ENCODE measurements at regions not wholly inside any gene's neighbourhood (a gene's known extent, or its start where the extent isn't known, plus 50 kb on each side); places are given as distances from the start of the nearest gene placed in this dataset.

DNA sequence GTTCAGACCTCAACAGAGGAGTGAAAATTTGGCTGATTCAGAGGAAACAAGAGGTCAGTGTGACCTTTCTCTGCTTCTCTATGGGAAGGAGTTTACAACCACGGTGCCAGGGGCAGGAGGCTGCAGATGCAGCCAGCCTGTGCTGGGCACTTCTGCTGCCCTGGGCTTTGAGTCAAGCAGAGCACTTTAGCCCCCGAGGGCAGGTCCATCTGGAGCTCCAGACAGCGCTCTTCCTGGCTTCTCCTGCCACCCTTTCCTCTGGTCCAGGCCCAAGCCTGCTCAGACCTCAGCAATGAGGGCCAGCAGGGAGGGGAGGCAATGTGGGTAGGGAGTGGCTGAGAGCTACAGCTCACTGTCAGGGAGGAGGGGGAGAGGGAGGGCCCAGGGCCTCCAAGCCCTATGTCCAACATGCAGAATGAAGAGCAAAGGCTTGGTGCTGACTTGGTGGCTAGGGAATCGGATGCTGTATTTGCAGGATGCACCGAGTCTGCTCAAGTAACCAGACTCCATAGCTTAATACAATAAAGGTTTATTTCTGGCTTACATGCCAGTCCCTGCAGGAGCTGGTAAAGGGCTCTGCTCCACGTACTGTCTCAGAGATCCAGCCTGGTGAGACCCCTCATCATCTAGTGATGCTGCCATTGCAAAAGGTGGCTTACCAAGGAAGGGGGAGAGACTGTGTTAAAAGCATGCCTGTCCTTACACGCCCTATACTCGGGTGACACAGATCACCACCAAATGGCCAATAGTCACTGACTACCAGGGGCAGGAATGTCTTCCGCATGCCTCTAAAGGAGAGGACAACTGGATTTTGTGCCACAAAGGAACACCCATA, 481.6 kb downstream of the RPS24 start:
- Histone ChIP-seq H3K36me3 (no peaks in the 10 kb centered on the region), H3K4me1 (peaks cover 0 to 39% (median 4%) of the 10 kb centered on the region in 9 donors), H3K27ac (peak overlapping the region in 5 of 10 donors; percentile 11 to 64 (median 34)), H3K9me3 (no peaks in the 10 kb centered on the region), H3K27me3 (no peaks in the 10 kb centered on the region), H3K4me3 (no peak overlapping the region)
- TF ChIP-seq, protein P1, sequence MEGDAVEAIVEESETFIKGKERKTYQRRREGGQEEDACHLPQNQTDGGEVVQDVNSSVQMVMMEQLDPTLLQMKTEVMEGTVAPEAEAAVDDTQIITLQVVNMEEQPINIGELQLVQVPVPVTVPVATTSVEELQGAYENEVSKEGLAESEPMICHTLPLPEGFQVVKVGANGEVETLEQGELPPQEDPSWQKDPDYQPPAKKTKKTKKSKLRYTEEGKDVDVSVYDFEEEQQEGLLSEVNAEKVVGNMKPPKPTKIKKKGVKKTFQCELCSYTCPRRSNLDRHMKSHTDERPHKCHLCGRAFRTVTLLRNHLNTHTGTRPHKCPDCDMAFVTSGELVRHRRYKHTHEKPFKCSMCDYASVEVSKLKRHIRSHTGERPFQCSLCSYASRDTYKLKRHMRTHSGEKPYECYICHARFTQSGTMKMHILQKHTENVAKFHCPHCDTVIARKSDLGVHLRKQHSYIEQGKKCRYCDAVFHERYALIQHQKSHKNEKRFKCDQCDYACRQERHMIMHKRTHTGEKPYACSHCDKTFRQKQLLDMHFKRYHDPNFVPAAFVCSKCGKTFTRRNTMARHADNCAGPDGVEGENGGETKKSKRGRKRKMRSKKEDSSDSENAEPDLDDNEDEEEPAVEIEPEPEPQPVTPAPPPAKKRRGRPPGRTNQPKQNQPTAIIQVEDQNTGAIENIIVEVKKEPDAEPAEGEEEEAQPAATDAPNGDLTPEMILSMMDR (IDR thresholded peaks at IDR 0.05) = no peak
- ATAC-seq (peak in 7 of 8 donors; percentile 32 to 75 (median 61)), DNase-seq (peak in 1 of 2 donors; percentile 14)
- 81 to 85% methylated on average over 9 of the region's 9 CpGs for WGBS, 2 donors
- intact Hi-C loops (cut with DNase I) = no loop called here

DNA sequence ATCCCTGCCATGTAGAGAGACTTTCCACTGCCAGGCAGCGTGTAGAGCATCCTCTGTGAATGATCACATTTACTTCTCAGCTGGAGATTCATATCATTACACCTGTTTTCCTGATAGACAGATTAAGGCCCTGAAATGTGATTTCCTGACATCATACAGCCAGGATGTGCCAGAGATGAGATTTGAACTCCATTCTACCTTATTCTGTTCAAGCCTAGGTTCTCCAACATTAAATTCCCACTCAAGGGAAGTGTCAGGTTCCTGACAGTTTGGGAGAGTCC, 482.1 kb downstream of the RPS24 start:
- no peak for ATAC-seq

DNA sequence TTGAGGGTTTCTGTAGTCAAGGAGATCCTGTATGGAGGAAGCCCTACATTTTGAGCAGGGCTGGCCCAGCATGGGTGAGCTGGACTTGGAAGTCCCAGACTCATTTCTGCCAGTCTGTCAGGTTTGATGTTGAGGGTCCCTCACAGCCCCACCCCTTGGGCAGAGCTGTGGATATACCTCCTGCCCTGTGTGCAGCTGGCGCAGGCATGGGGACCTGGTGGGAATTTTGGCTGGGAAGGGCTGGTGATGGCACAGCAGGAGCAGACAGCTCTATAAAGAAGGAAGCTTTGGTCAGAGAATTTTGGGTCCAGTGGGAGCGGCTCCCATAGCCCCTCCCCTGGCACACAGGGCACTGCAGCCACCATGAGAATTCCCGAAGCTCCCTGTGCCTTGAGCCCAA, 482.6 kb downstream of the RPS24 start:
- intact Hi-C loops (cut with DNase I) = no loop called here
- TF ChIP-seq, protein P1 (IDR thresholded peaks at IDR 0.05) = no peak
- Histone ChIP-seq H3K4me3 (no peak overlapping the region), H3K27me3 (no peaks in the 10 kb centered on the region), H3K4me1 (peaks cover 0 to 30% (median 0%) of the 10 kb centered on the region in 9 donors), H3K9me3 (no peaks in the 10 kb centered on the region), H3K27ac (no peak overlapping the region), H3K36me3 (no peaks in the 10 kb centered on the region)
- ATAC-seq (no peak), DNase-seq (no peak)
- WGBS, 2 donors = 93 to 98% methylated on average over 3 of the region's 3 CpGs

More for the DNA sequence above, 482.1 kb downstream of the RPS24 start:
- Histone ChIP-seq H3K4me1 (peaks cover 0 to 35% (median 4%) of the 10 kb centered on the region in 9 donors), H3K27ac (no peak overlapping the region), H3K36me3 (no peaks in the 10 kb centered on the region), H3K4me3 (no peak overlapping the region), H3K27me3 (no peaks in the 10 kb centered on the region), H3K9me3 (no peaks in the 10 kb centered on the region)
- intact Hi-C loops (cut with DNase I) = no loop called here
- TF ChIP-seq, protein P1 (IDR thresholded peaks at IDR 0.05) = no peak
- DNase-seq = no peak
- 90 to 93% methylated on average over 1 of the region's 1 CpG for WGBS, 2 donors

DNA sequence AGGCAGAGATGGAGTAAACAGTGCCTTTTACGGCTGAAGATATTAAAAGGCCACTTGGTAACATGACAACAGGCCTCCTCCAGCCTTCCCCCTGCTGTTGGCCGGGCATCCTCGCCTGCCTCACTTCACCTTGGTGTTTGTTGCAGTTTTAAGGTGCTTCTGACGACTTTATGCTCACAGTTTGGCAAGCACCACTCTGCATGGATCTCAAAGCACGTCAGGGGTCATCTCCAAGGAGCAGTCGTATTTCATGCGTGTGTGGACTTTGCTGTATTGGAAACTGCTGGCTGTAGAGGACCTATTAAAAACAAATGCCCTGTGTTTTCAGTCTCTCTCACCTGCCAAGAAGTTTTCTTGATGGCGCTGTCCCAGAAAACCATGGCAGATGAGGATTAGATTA, 483.1 kb downstream of the RPS24 start:
- DNase-seq = no peak
- TF ChIP-seq, protein P1 (IDR thresholded peaks at IDR 0.05) = no peak
- intact Hi-C loops (cut with DNase I) = no loop called here
- no peaks in the 10 kb centered on the region for H3K36me3 ChIP-seq
- peaks cover 0 to 25% (median 0%) of the 10 kb centered on the region in 9 donors for H3K4me1 ChIP-seq
- H3K27me3 ChIP-seq = no peaks in the 10 kb centered on the region
- no peaks in the 10 kb centered on the region for H3K9me3 ChIP-seq
- 88 to 98% methylated on average over 8 of the region's 8 CpGs for WGBS, 2 donors
- H3K4me3 ChIP-seq = no peak overlapping the region
- no peak for ATAC-seq
- no peak overlapping the region for H3K27ac ChIP-seq
